ENCODE measurements at regions not wholly inside any gene's neighbourhood (a gene's known extent, or its start where the extent isn't known, plus 50 kb on each side); places are given as distances from the start of the nearest gene placed in this dataset.

GRCh38 chr2:120631236-120631635 lies 104.4 kb upstream of the GLI2 start:
- TF ChIP-seq CTCF (IDR thresholded peaks at IDR 0.05): no peak
- no peak for TF ChIP-seq POLR2A (IDR thresholded peaks at IDR 0.05)
